HG03175 (cell line): ENCODE measurements at regions not wholly inside any gene's neighbourhood (a gene's known extent, or its start where the extent isn't known, plus 50 kb on each side); places are given as distances from the start of the nearest gene placed in this dataset.
"Not testable (repeated sequence)": the region's sequence is repeated elsewhere in the genome, so short reads cannot be mapped to it uniquely, and the experiment has no call there.

ENCODE experiments used
- ATAC-seq: cut with Tn5 transposase; IDR thresholded peaks from one replicate; pipeline ENCODE4 v1.9.1; 2021; ENCODE audit warnings: mild to moderate bottlenecking, moderate library complexity; ENCODE audit not compliant: unreplicated experiment

- no peak for ATAC-seq
Measured at GRCh38 chr9:82115900-82116299, 127.3 kb downstream of the SPATA31D1 start.

GRCh38 chr9:82116556-82116955, 128.0 kb downstream of the SPATA31D1 start:
- no peak for ATAC-seq

- ATAC-seq: no peak
Measured at GRCh38 chr9:82117026-82117811, 128.6 kb downstream of the SPATA31D1 start.

- ATAC-seq: no peak
Measured at GRCh38 chr9:82122731-82123130, 134.2 kb downstream of the SPATA31D1 start.

GRCh38 chr9:82124090-82124489, 135.5 kb downstream of the SPATA31D1 start:
- no peak for ATAC-seq

- ATAC-seq: no peak
Measured at GRCh38 chr9:82126256-82126655, 137.7 kb downstream of the SPATA31D1 start.

GRCh38 chr9:82127465-82127864, 138.9 kb downstream of the SPATA31D1 start:
- no peak for ATAC-seq

- ATAC-seq: peak; percentile 88
Measured at GRCh38 chr9:82128011-82128696, 139.6 kb downstream of the SPATA31D1 start.

- ATAC-seq: no peak
Measured at GRCh38 chr9:82129708-82130107, 141.1 kb downstream of the SPATA31D1 start.

GRCh38 chr9:82130331-82131042, 141.9 kb downstream of the SPATA31D1 start:
- no peak for ATAC-seq

- ATAC-seq: no peak
Measured at GRCh38 chr9:82131072-82131471, 142.5 kb downstream of the SPATA31D1 start.

GRCh38 chr9:82132024-82132423, 143.5 kb downstream of the SPATA31D1 start:
- no peak for ATAC-seq

GRCh38 chr9:82134010-82134409, 145.4 kb downstream of the SPATA31D1 start:
- no peak for ATAC-seq

GRCh38 chr9:82135106-82135505, 146.5 kb downstream of the SPATA31D1 start:
- ATAC-seq: no peak

GRCh38 chr9:82138081-82138480, 149.5 kb downstream of the SPATA31D1 start:
- not testable (repeated sequence) for ATAC-seq

- ATAC-seq: no peak
Measured at GRCh38 chr9:82140471-82140870, 151.9 kb downstream of the SPATA31D1 start.

GRCh38 chr9:82144803-82145202, 156.2 kb downstream of the SPATA31D1 start:
- ATAC-seq: no peak

- no peak for ATAC-seq
Measured at GRCh38 chr9:82146677-82147076, 158.1 kb downstream of the SPATA31D1 start.

GRCh38 chr9:82147798-82148425, 159.3 kb downstream of the SPATA31D1 start:
- no peak for ATAC-seq

- ATAC-seq: no peak
Measured at GRCh38 chr9:82148426-82148810, 159.8 kb downstream of the SPATA31D1 start.

- no peak for ATAC-seq
Measured at GRCh38 chr9:82148901-82149461, 160.4 kb downstream of the SPATA31D1 start.
